Spleen (tissue), 7 donors: ENCODE measurements at regions not wholly inside any gene's neighbourhood (a gene's known extent, or its start where the extent isn't known, plus 50 kb on each side); places are given as distances from the start of the nearest gene placed in this dataset.

Experiments
- CTCF ChIP-seq, 11 experiments: fragments of 200-600 bp in 7 of 11; fragments of 450-650 bp in 4 of 11; sonication (generic) in 4 of 11; IDR thresholded peaks in 8 of 11; conservative IDR thresholded peaks in 3 of 11; 1 replicate in 7 of 11; 2 replicates in 4 of 11; pipeline versions ENCODE4 v1.4.0 to v1.8.0; 2016 to 2021; ENCODE audit warnings: antibody characterized with exemption in 11 of 11, inconsistent platforms in 4 of 11, mild to moderate bottlenecking in 1 of 11
- POLR2AphosphoS5 ChIP-seq, 3 donors: sonication (generic); formaldehyde crosslinking; IDR thresholded peaks; one replicate each; pipeline ENCODE4 v1.5.1; 2017; ENCODE audit warnings: antibody characterized with exemption in 3 of 3
- donor health status: DM: no; HTN: no; CAD: no; lungs with moderate emphysema.
- donor health status: DM: no; HTN: no; CAD: no.
- donor health status: DM: no; HTN: no; CAD: no.

GRCh38 chrX:45747905-45748304 is 547.2 kb upstream of the DIPK2B start:
- TF ChIP-seq CTCF (IDR thresholded peaks at IDR 0.05 in 8 of 11, conservative IDR thresholded peaks at IDR 0.05 in 3 of 11) = no peak
- no peak for TF ChIP-seq POLR2AphosphoS5 (IDR thresholded peaks at IDR 0.05)
